Liver (tissue), 8 donors: ENCODE measurements at regions not wholly inside any gene's neighbourhood (a gene's known extent, or its start where the extent isn't known, plus 50 kb on each side); places are given as distances from the start of the nearest gene placed in this dataset.

Experiments used
- DNase-seq: peaks from one replicate; pipeline ENCODE4 v3.0.0-alpha.2; 2017; ENCODE audit warnings: low spot score
- H3K27ac ChIP-seq, 2 donors: one replicate each; pipeline ENCODE4 v1.7.0; 2013; ENCODE audit warnings: inconsistent platforms in 2 of 2, low read length in 2 of 2, control low read depth in 1 of 2, low read depth in 1 of 2, mild to moderate bottlenecking in 1 of 2
- H3K27me3 ChIP-seq, 4 donors: one replicate each; pipeline versions ENCODE4 v1.6.1 to v1.7.0; 2013; ENCODE audit warnings: low read length in 3 of 4, inconsistent platforms in 1 of 4, mild to moderate bottlenecking in 1 of 4, moderate library complexity in 1 of 4; ENCODE audit not compliant: control insufficient read depth in 4 of 4, insufficient read depth in 4 of 4
- H3K36me3 ChIP-seq, 4 donors: one replicate each; pipeline versions ENCODE4 v1.6.1 to v1.7.0; 2013; ENCODE audit warnings: low read length in 3 of 4, mild to moderate bottlenecking in 3 of 4, low read depth in 1 of 4, moderate library complexity in 1 of 4; ENCODE audit not compliant: control insufficient read depth in 4 of 4, insufficient read depth in 3 of 4
- H3K4me1 ChIP-seq, 4 donors: one replicate each; pipeline versions ENCODE4 v1.6.1 to v1.7.0; 2013; ENCODE audit warnings: low read length in 3 of 4, mild to moderate bottlenecking in 3 of 4, moderate library complexity in 1 of 4; ENCODE audit not compliant: control insufficient read depth in 4 of 4, insufficient read depth in 4 of 4
- H3K4me3 ChIP-seq, 3 donors: one replicate each; pipeline versions ENCODE4 v1.6.1 to v1.7.0; 2013; ENCODE audit warnings: low read length in 3 of 3, control low read depth in 1 of 3, low read depth in 1 of 3, mild to moderate bottlenecking in 1 of 3
- H3K9ac ChIP-seq, 2 donors: one replicate each; pipeline ENCODE4 v1.7.0; 2013; ENCODE audit warnings: low read length in 2 of 2, mild to moderate bottlenecking in 2 of 2, moderate library complexity in 2 of 2, control low read depth in 1 of 2, low read depth in 1 of 2
- H3K9me3 ChIP-seq, 4 donors: one replicate each; pipeline versions ENCODE4 v1.6.1 to v1.7.0; 2013; ENCODE audit warnings: low read length in 3 of 4; ENCODE audit not compliant: control insufficient read depth in 4 of 4
- ATF3 ChIP-seq: IDR thresholded peaks from 2 replicates; pipeline ENCODE4 v1.6.1; 2016; ENCODE audit warnings: antibody characterized with exemption
- CTCF ChIP-seq: fragments of 150-350 bp; IDR thresholded peaks from 2 replicates; pipeline ENCODE4 v1.5.1; 2017; ENCODE audit warnings: improper control_type of control experiment, low read depth, low read length; ENCODE audit not compliant: missing input control
- EGR1 ChIP-seq, 2 donors: IDR thresholded peaks; 2 replicates each; pipeline ENCODE4 v1.6.1; 2016 to 2018; ENCODE audit warnings: antibody characterized with exemption in 2 of 2, low read depth in 2 of 2
- FOXA1 ChIP-seq: IDR thresholded peaks from 2 replicates; pipeline ENCODE4 v1.6.1; 2016; ENCODE audit warnings: antibody characterized with exemption
- FOXA2 ChIP-seq: IDR thresholded peaks from 2 replicates; pipeline ENCODE4 v1.6.1; 2016; ENCODE audit warnings: antibody characterized with exemption
- GABPA ChIP-seq, 2 donors: IDR thresholded peaks in 1 of 2; conservative IDR thresholded peaks in 1 of 2; 2 replicates each; pipeline ENCODE4 v1.6.1; 2016; ENCODE audit warnings: antibody characterized with exemption in 2 of 2, mild to moderate bottlenecking in 1 of 2, moderate library complexity in 1 of 2
- HNF4A ChIP-seq, 2 donors: conservative IDR thresholded peaks; 2 replicates each; pipeline ENCODE4 v1.6.1; 2016; ENCODE audit warnings: antibody characterized with exemption in 2 of 2, mild to moderate bottlenecking in 2 of 2
- HNF4G ChIP-seq: IDR thresholded peaks from 2 replicates; pipeline ENCODE4 v1.6.1; 2016; ENCODE audit warnings: antibody characterized with exemption
- JUND ChIP-seq, 2 donors: IDR thresholded peaks; 2 replicates each; pipeline ENCODE4 v1.6.1; 2016; ENCODE audit warnings: antibody characterized with exemption in 2 of 2
- MAX ChIP-seq: IDR thresholded peaks from 2 replicates; pipeline ENCODE4 v1.6.1; 2016; ENCODE audit warnings: antibody characterized with exemption
- NR2F2 ChIP-seq: IDR thresholded peaks from 2 replicates; pipeline ENCODE4 v1.6.1; 2016; ENCODE audit warnings: antibody characterized with exemption
- RAD21 ChIP-seq, 2 donors: IDR thresholded peaks; 2 replicates each; pipeline ENCODE4 v1.6.1; 2016; ENCODE audit warnings: antibody characterized with exemption in 2 of 2, mild to moderate bottlenecking in 2 of 2
- REST ChIP-seq: IDR thresholded peaks from 2 replicates; pipeline ENCODE4 v1.6.1; 2016; ENCODE audit warnings: antibody characterized with exemption, mild to moderate bottlenecking
- RXRA ChIP-seq, 2 donors: IDR thresholded peaks; 2 replicates each; pipeline ENCODE4 v1.6.1; 2017 to 2018; ENCODE audit warnings: antibody characterized with exemption in 2 of 2, mild to moderate bottlenecking in 1 of 2
- SP1 ChIP-seq: IDR thresholded peaks from 2 replicates; pipeline ENCODE4 v1.6.1; 2018; ENCODE audit warnings: antibody characterized with exemption, mild to moderate bottlenecking
- TAF1 ChIP-seq: conservative IDR thresholded peaks from 2 replicates; pipeline ENCODE4 v1.6.1; 2016; ENCODE audit warnings: antibody characterized with exemption, mild to moderate bottlenecking
- YY1 ChIP-seq: IDR thresholded peaks from 2 replicates; pipeline ENCODE4 v1.6.1; 2016; ENCODE audit warnings: antibody characterized with exemption, mild to moderate bottlenecking
- ZBTB33 ChIP-seq: IDR thresholded peaks from 2 replicates; pipeline ENCODE4 v1.6.1; 2016; ENCODE audit warnings: antibody characterized with exemption
- WGBS: extraction: QIAGEN DNeasy Blood & Tissue Kit; methylation state at CpG from one replicate; pipeline ENCODE4 v1.1.7; 2013; 5-methylcytosine and 5-hydroxymethylcytosine counted together
- donor health status: healthy.
- donor health status: healthy.
- donor health status: healthy.
- donor health status: healthy.
- donor health status: healthy.

DNA sequence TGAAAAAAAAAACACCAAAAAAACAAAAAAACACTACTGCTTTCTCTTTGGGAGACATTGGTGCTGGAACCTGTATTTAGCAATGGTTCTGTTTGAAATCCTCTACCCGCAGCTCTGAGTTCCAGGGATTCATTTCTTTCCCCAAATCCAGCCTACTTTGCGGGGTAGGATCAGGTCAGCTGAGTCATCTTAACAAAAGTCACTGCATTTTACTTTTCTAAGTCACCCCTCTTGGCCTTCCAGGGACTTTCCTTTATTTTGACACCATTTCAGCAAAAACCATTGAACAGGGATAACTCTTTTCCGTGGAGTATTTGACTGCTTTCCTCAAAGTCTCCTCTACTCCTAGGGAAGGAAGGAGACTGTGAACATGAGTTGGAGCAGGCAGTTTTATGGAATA, 837.6 kb downstream of the MAFB start:
- Histone ChIP-seq H3K27me3 (no peaks in the 10 kb centered on the region), H3K9ac (no peak overlapping the region), H3K9me3 (no peaks in the 10 kb centered on the region), H3K4me3 (no peak overlapping the region), H3K27ac (no peak overlapping the region), H3K4me1 (peaks cover 0 to 9% (median 0%) of the 10 kb centered on the region in 4 donors), H3K36me3 (no peaks in the 10 kb centered on the region)
- TF ChIP-seq TAF1 (no peak), NR2F2 (no peak), FOXA2 (no peak), YY1 (no peak), GABPA (IDR thresholded peaks at IDR 0.05 in 1 of 2, conservative IDR thresholded peaks at IDR 0.05 in 1 of 2) (no peak), JUND (IDR thresholded peaks at IDR 0.05) (no peak), EGR1 (IDR thresholded peaks at IDR 0.05; ENCODE audit: low read depth in 2 of 2) (no peak), ATF3 (no peak), HNF4A (conservative IDR thresholded peaks at IDR 0.05) (no peak), RAD21 (IDR thresholded peaks at IDR 0.05) (no peak), RXRA (IDR thresholded peaks at IDR 0.05) (no peak), ZBTB33 (no peak), MAX (no peak), CTCF (no peak), SP1 (no peak), REST (no peak), HNF4G (no peak), FOXA1 (no peak)
- no peak for DNase-seq
- 83% methylated on average over 3 of the region's 3 CpGs for WGBS
